Rectal smooth muscle tissue (tissue), 1 donor: ENCODE measurements at regions not wholly inside any gene's neighbourhood (a gene's known extent, or its start where the extent isn't known, plus 50 kb on each side); places are given as distances from the start of the nearest gene placed in this dataset.
"Not testable (repeated sequence)": the region's sequence is repeated elsewhere in the genome, so short reads cannot be mapped to it uniquely, and the experiment has no call there.

Experiments
- H3K27ac ChIP-seq: one replicate; pipeline ENCODE4 v1.7.0; 2013; ENCODE audit warnings: low read depth, low read length, inconsistent platforms
- H3K27me3 ChIP-seq: one replicate; pipeline ENCODE4 v1.7.0; 2013; ENCODE audit warnings: low read length; ENCODE audit not compliant: control insufficient read depth, insufficient read depth
- H3K36me3 ChIP-seq: one replicate; pipeline ENCODE4 v1.7.0; 2013; ENCODE audit warnings: low read length; ENCODE audit not compliant: control insufficient read depth, insufficient read depth
- H3K4me1 ChIP-seq: one replicate; pipeline ENCODE4 v1.7.0; 2013; ENCODE audit warnings: low read length; ENCODE audit not compliant: control insufficient read depth, insufficient read depth
- H3K4me3 ChIP-seq: one replicate; pipeline ENCODE4 v1.7.0; 2013; ENCODE audit warnings: low read length
- H3K9ac ChIP-seq: one replicate; pipeline ENCODE4 v1.7.0; 2013; ENCODE audit warnings: low read length

DNA sequence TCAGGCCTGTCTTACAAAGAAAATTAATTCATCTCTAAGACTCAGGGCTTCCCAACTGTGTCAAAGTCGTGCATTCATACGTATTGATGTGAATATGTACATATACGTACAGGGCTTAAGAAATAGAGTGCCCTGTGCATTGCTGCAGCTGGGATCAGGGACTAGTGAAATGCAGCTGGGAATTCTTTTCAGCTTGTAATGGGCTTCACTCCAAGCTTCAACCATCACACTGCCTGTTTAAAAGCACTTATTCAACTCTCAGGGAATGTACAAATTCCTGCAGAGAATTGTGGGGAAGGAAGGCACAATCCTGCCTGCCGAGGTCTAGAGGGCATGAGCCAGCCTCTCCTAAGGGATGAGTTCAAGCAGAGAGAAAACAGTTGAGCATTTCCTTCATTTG is 59.6 kb upstream of the MAN2A1 start:
- Histone ChIP-seq H3K4me3 (no peak overlapping the region), H3K9ac (no peak overlapping the region), H3K4me1 (peaks cover 2% of the 10 kb centered on the region), H3K36me3 (no peaks in the 10 kb centered on the region), H3K27me3 (no peaks in the 10 kb centered on the region), H3K27ac (no peak overlapping the region)

DNA sequence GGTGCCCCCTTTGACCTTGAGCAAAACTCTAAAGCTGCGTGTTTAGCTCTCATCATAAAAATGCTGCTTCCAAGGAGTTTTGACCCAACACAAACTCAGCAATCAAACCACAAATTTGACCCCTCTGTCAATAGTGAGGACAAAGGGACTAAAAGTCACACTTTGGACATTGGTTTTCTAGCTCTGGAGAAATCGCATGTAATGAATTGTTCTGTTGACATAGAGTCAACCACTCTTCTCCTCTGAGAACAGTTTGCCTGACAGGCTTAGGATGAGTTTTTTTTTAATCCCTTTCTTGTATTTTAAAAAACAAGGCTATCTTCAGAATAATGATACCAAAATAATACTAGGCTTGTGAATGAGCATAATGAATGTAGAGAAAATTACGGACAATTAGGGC is 61.1 kb upstream of the MAN2A1 start:
- peaks cover 2% of the 10 kb centered on the region for H3K4me1 ChIP-seq
- no peak overlapping the region for H3K27ac ChIP-seq
- H3K4me3 ChIP-seq: no peak overlapping the region
- no peaks in the 10 kb centered on the region for H3K27me3 ChIP-seq
- H3K36me3 ChIP-seq: no peaks in the 10 kb centered on the region
- no peak overlapping the region for H3K9ac ChIP-seq

DNA sequence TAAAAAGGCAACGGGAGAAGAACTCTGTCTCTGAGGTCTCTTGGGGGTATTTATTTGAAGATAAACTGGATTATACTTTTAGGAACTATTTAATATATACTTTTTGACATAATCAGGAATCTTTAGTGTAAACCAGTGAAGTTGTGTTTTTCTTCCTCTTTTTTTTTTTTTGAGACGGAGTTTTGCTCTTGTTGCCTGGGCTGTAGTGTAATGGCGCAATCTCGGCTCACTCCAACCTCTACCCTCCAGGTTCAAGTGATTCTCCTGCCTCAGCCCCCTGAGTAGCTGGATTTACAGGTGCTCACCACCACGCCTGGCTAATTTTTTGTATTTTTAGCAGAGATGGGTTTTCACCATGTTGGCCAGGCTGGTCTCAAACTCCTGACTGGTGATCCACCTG is 68.5 kb upstream of the MAN2A1 start:
- not testable (repeated sequence) for H3K36me3 ChIP-seq, H3K27me3 ChIP-seq, H3K9ac ChIP-seq, H3K4me3 ChIP-seq, H3K4me1 ChIP-seq, H3K27ac ChIP-seq

DNA sequence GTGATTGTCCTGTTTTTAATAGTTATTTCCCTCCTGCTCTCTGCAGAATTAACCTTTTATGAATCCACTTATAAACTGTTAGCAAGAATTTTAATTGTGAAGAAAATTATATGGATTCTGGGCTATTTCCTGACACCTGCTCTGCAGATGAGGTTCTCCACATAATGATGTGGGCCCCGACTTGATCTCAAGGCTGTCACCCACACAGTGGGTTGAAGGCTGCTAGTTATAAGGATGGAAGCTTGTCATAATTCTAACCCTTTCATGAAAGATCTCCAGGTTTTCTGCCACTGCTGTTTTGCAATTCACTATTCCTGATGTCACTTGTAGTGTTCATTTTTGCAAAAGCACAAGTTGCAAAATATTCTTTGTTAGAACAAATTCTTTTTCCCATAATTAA is 69.1 kb upstream of the MAN2A1 start:
- Histone ChIP-seq H3K4me3 (no peak overlapping the region), H3K36me3 (no peaks in the 10 kb centered on the region), H3K9ac (no peak overlapping the region), H3K4me1 (no peaks in the 10 kb centered on the region), H3K27ac (no peak overlapping the region), H3K27me3 (no peaks in the 10 kb centered on the region)

DNA sequence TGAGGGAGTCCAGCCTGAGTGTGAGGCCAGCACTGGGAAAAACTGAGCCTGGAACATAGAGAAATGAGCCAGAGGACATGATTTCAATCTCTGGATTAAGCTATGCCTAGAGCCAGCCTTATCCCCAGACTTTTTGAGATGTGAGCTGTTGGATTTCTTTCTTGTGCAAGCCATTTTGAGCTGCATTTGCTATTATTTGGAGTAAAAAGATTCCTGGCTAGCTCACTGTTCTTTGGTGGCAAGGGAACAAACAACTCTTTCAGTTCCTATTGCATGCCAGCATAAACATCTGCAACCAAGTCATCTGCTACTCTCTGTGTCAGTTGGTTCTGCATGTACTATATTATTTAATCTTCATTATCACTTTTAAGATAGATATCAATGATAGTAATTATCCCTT is 70.1 kb upstream of the MAN2A1 start:
- H3K27ac ChIP-seq: no peak overlapping the region
- H3K4me3 ChIP-seq: no peak overlapping the region
- no peaks in the 10 kb centered on the region for H3K4me1 ChIP-seq
- H3K9ac ChIP-seq: no peak overlapping the region
- no peaks in the 10 kb centered on the region for H3K27me3 ChIP-seq
- H3K36me3 ChIP-seq: no peaks in the 10 kb centered on the region

DNA sequence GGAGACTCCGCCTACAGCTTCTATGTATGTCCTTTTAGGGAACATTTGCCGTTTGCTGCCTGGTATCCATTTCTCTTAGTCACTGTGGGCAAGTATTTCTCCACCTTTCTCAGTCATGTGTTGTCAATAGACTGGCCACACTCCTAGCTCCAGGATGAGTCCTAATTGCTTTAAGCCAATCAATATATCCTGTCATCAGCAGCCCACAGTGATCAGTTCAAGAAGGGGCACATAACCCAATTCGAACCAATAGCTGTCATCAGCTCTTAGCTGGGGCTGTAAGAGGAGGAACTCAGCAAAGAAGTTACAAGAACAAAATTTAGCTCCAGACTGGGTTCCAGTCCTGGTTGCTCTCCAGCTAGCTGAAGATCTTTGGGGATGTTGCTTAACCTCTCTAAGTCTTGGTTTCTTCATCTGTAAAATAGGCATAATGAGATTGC is 70.7 kb upstream of the MAN2A1 start:
- Histone ChIP-seq H3K9ac (no peak overlapping the region), H3K4me1 (no peaks in the 10 kb centered on the region), H3K4me3 (no peak overlapping the region), H3K36me3 (no peaks in the 10 kb centered on the region), H3K27ac (no peak overlapping the region), H3K27me3 (no peaks in the 10 kb centered on the region)

DNA sequence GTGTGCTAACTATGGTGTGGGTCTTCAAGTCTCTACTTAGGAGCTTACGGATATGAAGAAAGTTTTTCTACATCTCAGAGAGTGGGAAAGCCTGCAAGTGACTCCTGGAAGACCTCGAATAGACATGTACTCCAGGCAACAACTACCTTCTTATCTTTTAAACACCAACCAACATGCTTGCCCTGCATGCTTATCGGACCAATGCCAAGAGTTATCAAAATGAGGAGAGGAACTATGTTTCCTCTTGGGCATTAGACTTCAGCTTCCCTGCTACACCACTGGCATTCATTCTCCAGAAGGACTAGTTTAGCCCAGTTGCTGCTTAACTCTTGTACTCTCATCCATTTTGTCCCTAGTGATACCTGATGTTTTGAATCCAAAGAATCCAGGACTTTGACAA is 74.7 kb upstream of the MAN2A1 start:
- no peak overlapping the region for H3K4me3 ChIP-seq
- no peaks in the 10 kb centered on the region for H3K36me3 ChIP-seq
- no peaks in the 10 kb centered on the region for H3K4me1 ChIP-seq
- H3K27me3 ChIP-seq: no peaks in the 10 kb centered on the region
- no peak overlapping the region for H3K9ac ChIP-seq
- H3K27ac ChIP-seq: no peak overlapping the region

DNA sequence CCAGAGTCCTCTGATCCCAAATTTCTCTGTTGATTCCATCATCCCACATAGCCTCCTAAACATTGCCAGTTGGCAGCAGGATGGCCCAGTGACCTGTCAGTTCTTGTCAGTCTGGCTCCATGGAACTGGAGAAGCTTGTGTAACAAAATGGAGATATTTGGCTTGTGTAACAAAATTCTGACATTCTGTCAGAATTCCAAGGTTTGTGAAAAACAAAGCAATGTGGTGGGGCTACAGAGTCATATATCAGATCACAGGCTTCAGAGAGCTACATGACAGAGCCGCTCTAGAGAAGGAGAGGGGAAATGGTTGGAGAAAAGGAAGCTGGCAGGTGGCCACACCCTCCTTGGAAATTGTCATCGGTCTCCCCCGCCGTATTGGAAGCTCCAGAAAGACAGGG is 75.4 kb upstream of the MAN2A1 start:
- no peaks in the 10 kb centered on the region for H3K4me1 ChIP-seq
- no peaks in the 10 kb centered on the region for H3K27me3 ChIP-seq
- H3K27ac ChIP-seq: no peak overlapping the region
- H3K36me3 ChIP-seq: no peaks in the 10 kb centered on the region
- H3K9ac ChIP-seq: no peak overlapping the region
- H3K4me3 ChIP-seq: no peak overlapping the region

DNA sequence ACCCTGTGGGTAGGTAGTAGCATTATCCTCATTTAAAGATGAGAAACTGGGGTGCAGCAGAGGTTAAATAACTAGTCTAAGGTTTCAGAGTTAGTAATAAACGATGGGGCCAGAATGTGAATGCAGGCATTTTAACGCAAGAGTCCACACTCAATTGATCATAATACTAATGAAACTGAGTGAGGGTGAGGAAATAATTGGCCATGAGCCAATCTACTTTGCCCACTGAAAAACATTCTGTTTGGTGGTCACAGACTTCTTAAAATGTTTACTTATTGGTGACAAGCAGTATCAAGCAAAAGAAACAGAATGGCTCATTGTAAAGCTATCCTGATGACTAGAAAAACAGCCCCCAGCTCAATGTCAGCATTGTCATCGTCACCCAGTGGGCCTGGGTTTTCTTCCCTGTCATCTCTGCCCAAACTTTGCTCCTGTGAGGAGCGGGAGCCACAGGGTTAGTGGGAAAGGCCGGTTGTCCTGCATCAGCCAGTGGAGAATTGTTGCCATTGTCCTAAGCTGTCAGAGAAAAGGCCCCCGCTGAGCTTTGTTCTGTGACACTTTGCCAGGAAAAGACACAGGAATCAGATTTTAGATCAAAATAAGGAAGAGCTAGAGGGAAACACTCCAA is 77.3 kb upstream of the MAN2A1 start:
- H3K4me1 ChIP-seq: no peaks in the 10 kb centered on the region
- no peak overlapping the region for H3K4me3 ChIP-seq
- H3K9ac ChIP-seq: no peak overlapping the region
- no peak overlapping the region for H3K27ac ChIP-seq
- H3K36me3 ChIP-seq: no peaks in the 10 kb centered on the region
- no peaks in the 10 kb centered on the region for H3K27me3 ChIP-seq

DNA sequence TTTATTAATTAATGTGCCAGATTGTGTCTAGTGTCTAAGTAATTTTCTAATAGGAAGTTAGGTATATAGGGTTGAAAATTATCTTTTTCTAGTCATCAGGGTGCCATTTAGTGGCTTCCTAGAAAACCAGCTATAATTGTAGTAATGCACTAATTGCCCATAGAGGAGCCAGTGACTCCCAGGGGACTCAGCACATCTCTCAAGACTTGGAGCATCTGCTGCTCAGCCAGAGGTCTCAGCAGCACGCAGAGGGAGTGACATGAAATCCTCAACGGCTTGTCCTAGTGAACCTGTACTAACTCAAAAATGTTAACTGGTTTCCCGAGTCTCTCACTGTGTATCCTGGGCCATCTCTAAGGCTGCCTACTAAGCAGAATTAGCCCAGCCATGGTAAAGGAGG is 78.2 kb upstream of the MAN2A1 start:
- H3K4me1 ChIP-seq: no peaks in the 10 kb centered on the region
- no peak overlapping the region for H3K4me3 ChIP-seq
- no peaks in the 10 kb centered on the region for H3K36me3 ChIP-seq
- H3K27me3 ChIP-seq: no peaks in the 10 kb centered on the region
- H3K27ac ChIP-seq: no peak overlapping the region
- H3K9ac ChIP-seq: no peak overlapping the region

DNA sequence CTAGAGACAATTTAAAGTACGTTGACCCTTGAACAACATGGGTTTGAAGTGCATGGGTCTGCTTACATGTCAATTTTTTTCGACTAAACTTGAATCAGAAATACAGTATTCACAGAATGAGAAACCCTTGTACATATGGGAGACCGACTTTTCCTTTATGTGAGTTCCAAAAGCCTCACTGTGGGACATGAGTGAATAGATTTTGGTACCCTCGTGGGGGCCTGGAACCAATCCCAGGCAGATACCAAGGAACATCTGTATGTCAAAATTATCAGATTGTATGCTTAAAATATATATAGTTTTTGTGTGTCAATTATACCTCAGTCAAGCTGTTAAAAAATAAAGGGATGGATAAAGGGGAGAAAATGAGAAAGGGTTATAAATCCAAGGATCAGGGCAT is 78.7 kb upstream of the MAN2A1 start:
- H3K4me3 ChIP-seq: no peak overlapping the region
- H3K9ac ChIP-seq: no peak overlapping the region

DNA sequence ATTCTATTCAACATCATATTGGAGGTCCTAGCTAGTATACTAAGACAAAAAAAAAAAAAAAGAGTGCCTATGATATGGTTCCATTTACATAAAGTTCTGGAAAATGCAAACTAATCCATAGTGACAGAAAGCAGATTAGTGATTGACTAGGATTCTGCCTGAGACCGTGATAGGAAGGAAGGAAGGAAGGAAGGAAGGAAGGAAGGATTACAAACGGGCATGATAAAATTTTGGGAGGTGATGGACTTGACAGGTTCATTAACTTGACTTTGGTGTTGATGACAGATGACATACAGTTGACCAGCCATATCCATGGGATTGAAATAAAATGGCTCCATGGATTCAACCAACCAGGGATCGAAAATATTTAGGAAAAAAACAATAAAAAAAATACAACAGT is 79.1 kb upstream of the MAN2A1 start:
- Histone ChIP-seq H3K4me3 (no peak overlapping the region), H3K4me1 (no peaks in the 10 kb centered on the region), H3K27ac (no peak overlapping the region), H3K9ac (no peak overlapping the region), H3K27me3 (no peaks in the 10 kb centered on the region), H3K36me3 (no peaks in the 10 kb centered on the region)

More for the DNA sequence above, 78.7 kb upstream of the MAN2A1 start:
- H3K36me3 ChIP-seq: no peaks in the 10 kb centered on the region
- no peaks in the 10 kb centered on the region for H3K27me3 ChIP-seq
- H3K4me1 ChIP-seq: no peaks in the 10 kb centered on the region
- H3K27ac ChIP-seq: no peak overlapping the region

DNA sequence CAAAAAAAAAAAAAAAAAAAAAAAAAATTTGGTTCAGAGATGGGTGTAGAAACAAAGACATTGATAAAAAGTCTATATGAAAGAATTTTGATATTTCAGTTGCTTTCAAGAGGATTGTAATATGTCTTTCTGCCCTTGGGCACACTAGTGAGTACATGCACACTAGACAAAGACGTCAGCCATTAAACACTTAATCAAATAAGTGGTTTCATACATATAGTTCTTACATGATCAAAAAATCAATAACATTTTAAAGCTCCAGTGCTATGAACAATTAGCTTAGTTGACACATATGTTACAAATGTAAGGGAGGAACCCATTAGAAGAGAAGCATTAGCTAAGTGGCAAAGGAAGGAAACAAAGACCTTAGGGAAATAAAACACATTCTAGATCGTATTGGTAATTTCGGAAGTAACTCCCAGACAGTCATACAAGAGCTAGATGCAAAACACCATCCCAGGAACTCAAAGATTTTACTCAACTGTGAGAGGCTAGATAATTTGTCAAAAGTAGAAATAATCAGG is 84.5 kb upstream of the MAN2A1 start:
- no peak overlapping the region for H3K27ac ChIP-seq
- no peaks in the 10 kb centered on the region for H3K36me3 ChIP-seq
- no peaks in the 10 kb centered on the region for H3K4me1 ChIP-seq
- H3K4me3 ChIP-seq: no peak overlapping the region
- H3K9ac ChIP-seq: no peak overlapping the region
- no peaks in the 10 kb centered on the region for H3K27me3 ChIP-seq
